Peyer's patch (tissue), 4 donors: ENCODE measurements at regions not wholly inside any gene's neighbourhood (a gene's known extent, or its start where the extent isn't known, plus 50 kb on each side); places are given as distances from the start of the nearest gene placed in this dataset.

Source experiments
- CTCF ChIP-seq, 6 experiments: fragments of 450-650 bp in 4 of 6; fragments of 200-600 bp in 2 of 6; sonication (generic) in 1 of 6; IDR thresholded peaks; one replicate each; pipeline ENCODE4 v1.5.1; 2017 to 2019; ENCODE audit warnings: antibody characterized with exemption in 6 of 6, mild to moderate bottlenecking in 3 of 6, moderate library complexity in 1 of 6
- POLR2A ChIP-seq, 2 donors: fragments of 450-650 bp; IDR thresholded peaks; one replicate each; pipeline ENCODE4 v1.5.1; 2017; ENCODE audit warnings: antibody characterized with exemption in 2 of 2, mild to moderate bottlenecking in 2 of 2, moderate library complexity in 2 of 2

GRCh38 chr16:75854152-75854551 lies 127.9 kb upstream of the CPHXL start:
- TF ChIP-seq CTCF (IDR thresholded peaks at IDR 0.05), result no peak
- TF ChIP-seq POLR2A (IDR thresholded peaks at IDR 0.05), result no peak
